ENCODE measurements at regions not wholly inside any gene's neighbourhood (a gene's known extent, or its start where the extent isn't known, plus 50 kb on each side); places are given as distances from the start of the nearest gene placed in this dataset.

DNA sequence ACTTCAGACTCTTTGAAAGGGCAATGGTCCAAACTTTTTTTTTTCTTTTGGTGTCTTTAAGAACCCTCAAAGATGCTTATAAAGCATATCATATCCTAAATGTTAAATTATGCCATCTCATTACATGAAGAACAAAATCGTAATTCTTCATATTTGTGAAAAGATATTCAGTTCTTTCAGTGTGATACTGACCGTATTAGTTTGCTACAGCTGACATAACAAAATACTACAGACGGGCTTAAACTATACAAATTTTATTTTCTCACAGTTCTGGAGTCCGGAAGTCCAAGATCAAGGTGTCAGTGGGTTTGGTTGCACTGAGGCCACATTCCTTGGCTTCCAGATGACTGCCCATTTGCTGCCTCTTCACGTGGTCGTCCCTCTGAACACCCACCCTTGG is 1377.2 kb upstream of the ZEB2 start:
- TF ChIP-seq, protein P1, sequence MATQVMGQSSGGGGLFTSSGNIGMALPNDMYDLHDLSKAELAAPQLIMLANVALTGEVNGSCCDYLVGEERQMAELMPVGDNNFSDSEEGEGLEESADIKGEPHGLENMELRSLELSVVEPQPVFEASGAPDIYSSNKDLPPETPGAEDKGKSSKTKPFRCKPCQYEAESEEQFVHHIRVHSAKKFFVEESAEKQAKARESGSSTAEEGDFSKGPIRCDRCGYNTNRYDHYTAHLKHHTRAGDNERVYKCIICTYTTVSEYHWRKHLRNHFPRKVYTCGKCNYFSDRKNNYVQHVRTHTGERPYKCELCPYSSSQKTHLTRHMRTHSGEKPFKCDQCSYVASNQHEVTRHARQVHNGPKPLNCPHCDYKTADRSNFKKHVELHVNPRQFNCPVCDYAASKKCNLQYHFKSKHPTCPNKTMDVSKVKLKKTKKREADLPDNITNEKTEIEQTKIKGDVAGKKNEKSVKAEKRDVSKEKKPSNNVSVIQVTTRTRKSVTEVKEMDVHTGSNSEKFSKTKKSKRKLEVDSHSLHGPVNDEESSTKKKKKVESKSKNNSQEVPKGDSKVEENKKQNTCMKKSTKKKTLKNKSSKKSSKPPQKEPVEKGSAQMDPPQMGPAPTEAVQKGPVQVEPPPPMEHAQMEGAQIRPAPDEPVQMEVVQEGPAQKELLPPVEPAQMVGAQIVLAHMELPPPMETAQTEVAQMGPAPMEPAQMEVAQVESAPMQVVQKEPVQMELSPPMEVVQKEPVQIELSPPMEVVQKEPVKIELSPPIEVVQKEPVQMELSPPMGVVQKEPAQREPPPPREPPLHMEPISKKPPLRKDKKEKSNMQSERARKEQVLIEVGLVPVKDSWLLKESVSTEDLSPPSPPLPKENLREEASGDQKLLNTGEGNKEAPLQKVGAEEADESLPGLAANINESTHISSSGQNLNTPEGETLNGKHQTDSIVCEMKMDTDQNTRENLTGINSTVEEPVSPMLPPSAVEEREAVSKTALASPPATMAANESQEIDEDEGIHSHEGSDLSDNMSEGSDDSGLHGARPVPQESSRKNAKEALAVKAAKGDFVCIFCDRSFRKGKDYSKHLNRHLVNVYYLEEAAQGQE (IDR thresholded peaks at IDR 0.05; ENCODE audit: insufficient read depth in 1 of 2, low read depth in 2 of 2, low read length in 1 of 2), result no peak
- TF ChIP-seq CTCF (IDR thresholded peaks at IDR 0.05), result no peak
- no peak for TF ChIP-seq SIN3A (IDR thresholded peaks at IDR 0.05; ENCODE audit: borderline replicate concordance, insufficient read depth, low read depth, low read length)
- TF ChIP-seq TCF7L2 (IDR thresholded peaks at IDR 0.05; ENCODE audit: low read depth, low read length), result no peak
- no peak for TF ChIP-seq POLR2AphosphoS5 (IDR thresholded peaks at IDR 0.05; ENCODE audit: low read depth, low read length)
